GM19240 (cell line): ENCODE measurements at regions not wholly inside any gene's neighbourhood (a gene's known extent, or its start where the extent isn't known, plus 50 kb on each side); places are given as distances from the start of the nearest gene placed in this dataset.

Experiments used
- DNase-seq: peaks from one replicate; pipeline ENCODE4 v3.0.0; 2011; ENCODE audit warnings: low spot score; ENCODE audit not compliant: insufficient read length

DNA sequence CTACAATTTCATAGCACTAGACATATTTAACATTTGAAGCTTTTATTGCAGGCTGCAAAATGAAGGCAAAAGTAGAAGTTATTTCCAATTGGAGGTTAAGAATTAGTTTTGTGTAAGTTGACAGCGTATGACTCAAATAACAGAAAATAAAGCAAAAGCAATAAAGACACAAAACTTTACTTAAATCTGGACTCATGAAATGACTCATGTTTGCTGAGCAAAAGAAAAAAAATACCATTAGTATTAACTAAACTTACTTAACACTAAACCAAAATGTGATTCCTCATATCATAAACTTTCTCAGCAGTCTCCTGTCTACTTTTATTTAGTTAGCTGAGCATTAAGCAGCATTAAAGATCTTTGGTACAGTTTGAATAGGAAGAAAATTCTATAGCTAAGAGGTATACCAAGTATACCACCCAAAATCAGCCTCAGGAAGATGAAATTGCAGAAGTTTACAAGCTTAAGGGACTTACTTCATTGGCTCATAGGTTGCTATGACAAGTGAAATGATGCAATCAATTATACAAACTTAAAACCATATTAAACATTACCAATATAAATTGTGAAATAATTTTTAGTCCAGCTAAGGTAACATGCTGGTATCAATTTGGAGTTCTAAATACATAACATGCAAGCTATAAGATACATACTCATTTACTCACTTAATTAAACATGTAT lies 1131.4 kb downstream of the XPNPEP1 start:
- no peak for DNase-seq

DNA sequence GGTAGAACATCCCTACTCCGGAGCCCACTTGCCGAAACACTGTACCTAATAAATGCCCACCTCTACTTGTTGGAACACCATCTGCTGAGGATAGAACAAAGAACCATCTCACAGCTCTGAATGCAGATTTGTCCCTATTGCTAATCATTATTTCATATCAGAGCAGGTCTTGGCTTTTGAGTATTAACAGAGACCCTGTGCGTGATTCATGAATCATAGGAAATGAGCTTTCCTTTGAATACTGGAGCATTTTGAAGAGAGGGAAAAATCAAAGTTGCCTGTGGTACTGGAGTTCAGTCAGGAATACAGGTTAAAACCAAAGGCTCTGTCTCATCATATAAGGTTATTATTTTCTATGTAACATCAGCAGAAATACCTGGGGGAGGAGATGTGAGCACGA lies 1132.3 kb downstream of the XPNPEP1 start:
- no peak for DNase-seq

DNA sequence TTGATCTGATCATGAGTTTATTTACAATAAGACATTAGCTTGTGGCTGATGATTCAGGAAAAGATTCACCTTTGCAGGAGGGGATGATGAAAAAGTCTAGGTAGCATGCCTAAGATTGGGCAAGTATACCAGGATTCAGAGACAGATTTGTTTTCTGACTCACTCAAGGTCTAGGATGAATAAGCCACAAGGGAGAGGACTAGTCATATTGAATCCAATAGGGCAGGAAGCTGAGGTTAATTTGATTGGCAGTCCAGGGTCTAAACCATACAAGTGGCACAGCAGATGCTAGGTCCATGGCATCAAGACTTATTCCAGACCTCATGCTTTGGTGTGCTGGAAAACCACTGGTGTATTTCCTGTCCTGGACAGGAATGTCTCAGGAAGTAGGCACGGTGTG lies 1133.4 kb downstream of the XPNPEP1 start:
- DNase-seq = peak; percentile 0

DNA sequence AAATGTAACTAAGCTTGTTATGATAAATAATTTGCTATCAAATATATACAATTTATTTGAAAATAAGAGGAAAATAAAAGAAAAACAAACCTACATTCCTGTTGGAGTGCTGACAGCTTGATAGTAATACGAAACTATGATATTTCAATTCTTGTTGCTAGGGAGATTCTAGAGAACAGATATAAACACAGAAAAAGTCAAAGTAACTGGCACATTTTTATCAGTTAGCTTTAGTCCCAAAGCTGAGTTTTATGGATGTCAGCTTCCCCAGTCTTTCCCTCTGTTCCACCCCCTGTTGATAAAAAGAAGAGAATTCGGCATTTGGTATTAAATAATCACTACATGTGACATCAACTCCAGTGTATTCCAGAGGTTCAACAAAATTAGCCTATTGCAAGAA lies 1134.0 kb downstream of the XPNPEP1 start:
- DNase-seq = no peak

DNA sequence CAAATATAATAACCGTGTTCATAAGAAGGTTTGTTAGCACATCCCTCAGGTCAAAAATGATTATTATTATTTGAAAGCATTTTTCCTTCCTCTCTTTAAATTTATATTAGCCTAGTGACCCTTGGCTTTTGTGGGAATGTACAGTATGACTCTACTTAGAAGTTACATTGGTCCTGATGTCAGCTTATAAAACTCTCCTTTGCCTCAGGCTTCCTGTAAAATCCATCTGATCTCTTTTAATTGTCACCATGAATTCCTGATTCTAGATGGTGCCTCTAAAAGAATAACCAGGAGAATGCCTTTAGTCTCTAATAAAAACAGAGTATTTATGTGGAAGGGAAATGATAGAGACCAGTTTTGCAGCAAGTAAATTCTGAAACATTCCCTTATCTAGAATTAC lies 1134.4 kb downstream of the XPNPEP1 start:
- no peak for DNase-seq

DNA sequence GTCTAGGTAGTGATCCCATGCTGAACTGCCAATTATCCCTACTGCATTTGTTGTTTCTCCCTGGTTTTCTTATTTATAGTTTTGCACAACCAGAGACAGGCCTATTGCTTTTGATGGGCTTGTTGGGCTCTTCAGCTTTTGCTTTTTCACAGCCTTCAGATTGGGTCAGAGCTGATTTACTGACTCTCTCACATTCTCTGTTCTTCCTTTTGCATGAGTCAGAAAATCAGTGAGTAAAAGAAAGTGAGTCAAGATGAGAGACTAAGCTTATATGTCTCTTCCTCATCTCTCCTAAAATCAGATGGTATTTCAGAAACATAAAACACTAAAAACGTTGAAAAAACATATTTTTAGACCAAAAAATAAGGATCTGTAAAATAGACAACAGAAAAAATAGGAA lies 1135.4 kb downstream of the XPNPEP1 start:
- no peak for DNase-seq

DNA sequence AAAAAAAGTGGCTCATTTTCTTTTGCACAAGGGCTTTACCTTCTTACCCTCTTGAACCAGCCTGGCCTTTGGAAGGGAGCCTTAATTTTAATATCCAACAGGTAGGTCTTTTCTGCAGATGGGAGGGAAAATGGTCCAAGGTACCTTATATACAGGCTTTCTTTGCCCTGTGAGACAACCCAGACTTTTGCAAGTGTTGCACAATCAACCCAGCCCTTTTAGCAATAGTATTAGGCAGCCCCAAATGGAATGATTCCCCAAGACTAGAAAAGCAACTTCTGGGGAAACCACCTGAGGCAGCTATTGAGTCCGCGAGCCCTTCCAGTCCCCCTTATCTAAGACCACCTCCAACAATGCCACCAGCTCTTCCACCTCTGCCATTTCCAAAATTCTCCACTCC lies 1138.3 kb downstream of the XPNPEP1 start:
- DNase-seq = no peak

DNA sequence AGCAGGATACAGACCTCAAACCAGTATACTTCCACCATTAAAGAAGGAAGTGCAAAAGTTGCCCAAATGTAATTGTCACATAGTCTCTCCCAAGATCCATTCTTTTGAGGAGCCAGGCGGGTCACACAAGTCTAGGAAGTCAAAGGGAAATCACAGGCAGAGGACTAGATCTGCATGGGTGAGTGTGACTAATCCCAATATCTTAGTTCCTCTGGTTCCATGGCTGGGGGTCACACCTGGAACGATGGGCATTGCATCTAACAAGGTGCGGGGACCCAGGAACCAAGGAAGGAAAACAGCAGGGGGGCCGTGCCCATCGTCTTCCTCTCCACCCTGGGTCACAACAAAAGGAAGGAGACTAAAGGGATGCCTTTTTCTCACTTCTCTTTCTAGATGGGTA lies 1138.8 kb downstream of the XPNPEP1 start:
- DNase-seq = no peak

DNA sequence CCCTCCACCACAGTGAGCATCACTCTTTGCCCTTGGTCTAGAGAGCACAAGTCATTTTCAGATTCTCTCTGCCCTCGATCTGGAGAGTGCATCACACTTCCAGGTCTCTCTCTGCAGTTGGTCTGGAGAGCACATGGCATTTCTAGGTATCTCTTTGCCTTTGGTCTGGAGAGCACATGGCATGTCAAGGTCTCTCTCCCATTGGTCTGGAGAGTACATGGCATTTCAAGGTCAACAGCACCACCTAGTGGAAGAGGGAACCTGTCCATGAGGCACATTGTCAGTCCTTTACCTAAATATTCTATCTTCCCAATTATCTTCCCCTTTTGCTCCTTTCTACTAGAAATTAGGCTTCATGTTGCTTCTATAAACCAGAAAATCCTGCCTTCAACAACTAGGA lies 1139.4 kb downstream of the XPNPEP1 start:
- peak; percentile 14 for DNase-seq

DNA sequence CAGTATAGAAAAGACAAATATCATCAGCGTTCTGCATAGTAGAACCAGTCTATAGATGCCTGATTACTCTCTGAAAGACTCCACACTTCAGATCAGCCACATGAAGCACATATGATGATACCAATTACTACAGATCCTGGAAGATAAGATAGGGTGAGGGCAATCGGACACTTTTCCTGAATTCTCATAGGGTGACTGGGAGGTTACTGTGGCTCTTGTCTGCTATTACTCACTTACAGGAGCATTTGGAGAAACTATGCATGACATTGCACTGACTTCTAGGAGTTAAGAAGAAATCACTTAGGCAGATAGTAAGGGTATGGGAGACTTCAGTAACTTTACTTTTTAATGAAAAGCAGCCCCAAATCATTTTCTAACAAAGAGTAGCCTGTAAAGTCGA lies 1140.9 kb downstream of the XPNPEP1 start:
- DNase-seq = no peak

DNA sequence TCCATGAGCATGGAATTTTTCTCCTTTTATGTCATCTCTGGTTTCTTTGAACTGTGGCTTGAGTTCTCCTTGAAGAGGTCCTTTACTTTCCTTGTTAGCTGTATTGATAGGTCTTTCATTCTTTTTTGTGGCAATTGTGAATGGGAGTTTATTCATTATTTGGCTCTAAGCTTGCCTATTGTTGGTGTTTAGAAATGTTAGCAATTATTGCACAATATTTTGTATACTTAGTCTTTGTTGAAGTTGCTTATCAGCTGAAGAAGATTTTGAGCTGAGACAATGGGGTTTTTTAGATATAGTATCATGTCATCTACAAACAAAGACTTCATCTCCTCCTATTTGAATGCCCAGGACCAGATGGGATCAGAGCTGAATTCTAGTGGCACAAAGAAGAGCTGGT lies 1143.8 kb downstream of the XPNPEP1 start:
- no peak for DNase-seq

DNA sequence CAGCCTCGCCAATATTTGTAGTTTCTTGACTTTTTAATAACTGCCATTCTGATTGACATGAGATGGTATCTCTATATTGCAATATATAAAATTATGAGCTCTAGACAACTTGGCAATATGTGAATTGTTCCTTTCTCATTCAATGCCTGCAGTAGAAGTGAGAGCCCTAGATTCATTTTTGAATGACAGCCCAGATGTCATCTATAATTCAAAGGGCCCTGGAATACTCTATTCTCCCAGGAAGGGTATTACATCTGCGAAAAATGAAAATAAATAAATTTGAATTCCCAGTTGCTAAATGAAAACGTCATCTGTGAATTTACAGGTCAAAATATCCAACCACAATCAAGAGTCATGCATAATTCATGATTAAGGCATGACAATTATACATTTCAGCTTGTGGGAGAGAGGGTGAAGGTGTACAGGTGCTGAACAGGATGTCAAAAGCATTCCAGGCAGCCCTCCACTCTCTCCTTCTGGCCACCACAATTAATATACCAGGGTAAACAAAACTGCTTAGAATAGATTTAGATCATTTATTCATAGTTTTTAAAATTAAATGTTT lies 1147.3 kb downstream of the XPNPEP1 start:
- DNase-seq = no peak

DNA sequence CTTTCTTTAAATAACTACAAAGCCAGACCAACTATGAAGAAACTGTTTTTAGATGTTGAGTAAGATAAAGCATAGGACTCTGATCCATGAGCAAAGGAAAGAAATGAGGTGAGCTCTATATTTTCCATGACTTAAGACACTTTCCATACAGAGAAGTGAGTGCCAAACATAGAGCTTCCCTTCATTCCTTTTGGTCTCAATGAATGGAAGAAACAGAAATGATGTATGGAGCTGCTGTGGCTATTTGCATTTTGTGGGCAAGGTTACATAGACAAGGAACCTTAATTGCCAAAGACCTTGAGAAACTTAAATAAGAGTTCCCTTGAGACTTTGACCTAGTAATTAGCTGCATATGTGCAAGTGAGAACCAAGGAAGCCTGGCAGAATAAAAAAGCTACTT lies 1152.2 kb downstream of the XPNPEP1 start:
- no peak for DNase-seq

DNA sequence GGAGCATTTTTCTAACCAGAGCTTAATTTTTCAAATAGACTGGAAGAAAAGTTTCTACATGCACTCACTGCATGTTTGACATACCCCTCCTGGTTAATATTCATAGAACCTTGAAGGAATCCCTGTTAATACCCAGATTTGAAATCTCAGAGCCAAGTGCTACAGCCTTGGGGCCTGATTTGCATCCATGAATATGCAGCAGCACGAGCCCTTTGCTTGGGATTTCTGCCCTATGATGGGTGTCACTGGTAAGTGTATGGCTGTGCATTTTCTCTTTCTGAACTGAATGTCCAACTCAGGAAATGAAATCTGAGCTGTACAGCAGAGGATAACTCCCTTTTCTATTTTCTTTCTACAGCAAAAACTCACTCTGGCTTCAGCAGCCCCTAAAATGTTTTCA lies 1157.5 kb downstream of the XPNPEP1 start:
- DNase-seq = no peak

DNA sequence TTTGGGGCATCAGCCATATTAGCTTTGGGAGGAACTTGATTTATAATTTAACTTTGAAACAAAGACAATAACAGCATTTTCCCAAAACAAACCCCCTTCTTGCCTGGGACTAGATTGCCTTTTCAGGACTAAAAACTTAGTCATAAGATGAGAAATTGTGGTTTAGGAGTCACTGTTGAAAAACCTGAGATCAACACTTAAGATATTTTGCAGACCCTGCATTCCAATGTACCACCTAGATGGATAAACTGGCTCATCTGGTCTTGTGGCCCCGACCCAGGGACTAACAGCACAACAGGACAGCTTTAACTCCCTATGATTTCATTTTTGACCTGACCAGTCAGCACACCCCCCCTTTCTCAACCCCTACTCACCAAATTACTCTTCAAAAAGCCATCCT lies 1165.4 kb downstream of the XPNPEP1 start:
- no peak for DNase-seq

DNA sequence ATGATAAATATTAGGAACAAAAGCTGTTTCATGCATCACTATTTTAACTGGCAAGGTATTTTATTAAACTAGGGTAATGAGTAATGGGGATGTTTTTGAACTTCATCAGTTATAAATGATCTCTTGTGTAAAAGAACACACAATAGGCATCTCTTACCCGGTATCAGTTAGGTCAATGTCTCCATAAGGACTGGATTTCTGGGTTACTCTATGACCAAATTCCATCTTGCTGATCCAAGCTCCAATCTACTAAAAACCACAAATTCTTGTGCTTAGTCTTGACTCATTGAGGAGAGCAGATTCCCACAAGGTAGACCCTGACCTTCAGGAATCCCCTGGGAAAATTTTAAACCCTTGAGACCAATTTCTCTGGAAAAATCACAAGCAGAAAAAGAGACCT lies 1167.7 kb downstream of the XPNPEP1 start:
- DNase-seq = no peak

DNA sequence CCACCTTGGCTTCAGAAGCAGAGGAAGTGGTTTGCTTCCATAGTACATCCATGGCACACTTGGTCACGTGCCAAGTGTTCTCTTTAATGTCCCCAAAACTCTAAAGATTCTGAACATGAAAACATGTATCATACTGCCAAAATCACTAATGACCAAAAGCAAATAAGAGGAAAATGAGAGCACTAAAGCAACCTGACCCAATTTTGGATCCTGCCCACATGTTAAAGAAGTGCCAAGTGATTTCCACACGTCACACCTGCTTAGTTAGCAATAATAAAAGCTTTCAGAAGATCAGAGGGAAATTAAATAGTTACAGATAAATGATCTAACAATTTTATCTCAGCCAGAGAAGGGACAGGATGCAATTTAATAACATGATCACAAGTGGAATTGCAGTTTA lies 1170.0 kb downstream of the XPNPEP1 start:
- DNase-seq = no peak

DNA sequence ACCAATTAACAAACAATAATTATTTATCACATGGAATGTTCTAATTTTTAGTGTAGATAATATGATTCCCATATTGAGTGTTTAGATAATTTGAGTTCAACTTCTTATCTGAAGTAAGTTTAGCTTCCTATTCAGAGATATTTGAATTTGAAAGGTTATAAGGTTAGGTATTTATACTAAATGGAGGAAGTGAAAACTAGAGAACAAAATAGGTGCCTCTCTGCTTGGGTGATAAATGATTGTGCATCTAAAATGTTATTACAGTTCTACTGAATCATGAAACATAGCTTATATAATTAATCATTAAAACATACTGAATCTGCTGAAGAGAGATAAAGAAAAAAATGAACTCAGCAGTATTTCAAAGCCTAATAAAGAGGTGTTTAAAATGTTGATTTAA lies 1174.3 kb downstream of the XPNPEP1 start:
- no peak for DNase-seq

DNA sequence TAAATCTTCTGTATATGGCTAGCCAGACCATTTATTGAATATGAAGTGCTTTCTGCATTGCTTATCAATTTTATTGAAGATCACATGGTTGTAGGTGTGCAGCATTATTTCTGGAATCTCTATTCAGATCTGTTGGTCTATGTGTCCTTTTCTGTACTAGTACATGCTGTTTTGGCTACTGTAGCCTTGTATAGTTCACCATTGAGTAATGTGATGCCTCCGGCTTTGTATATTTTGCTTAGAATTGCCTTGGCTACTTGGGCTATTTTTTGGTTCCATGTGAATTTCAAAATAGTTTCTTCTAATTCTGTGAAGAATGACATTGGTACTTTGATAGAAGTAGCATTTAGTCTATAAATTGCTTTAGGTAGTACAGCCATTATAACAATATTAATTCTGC lies 1187.2 kb downstream of the XPNPEP1 start:
- no peak for DNase-seq

DNA sequence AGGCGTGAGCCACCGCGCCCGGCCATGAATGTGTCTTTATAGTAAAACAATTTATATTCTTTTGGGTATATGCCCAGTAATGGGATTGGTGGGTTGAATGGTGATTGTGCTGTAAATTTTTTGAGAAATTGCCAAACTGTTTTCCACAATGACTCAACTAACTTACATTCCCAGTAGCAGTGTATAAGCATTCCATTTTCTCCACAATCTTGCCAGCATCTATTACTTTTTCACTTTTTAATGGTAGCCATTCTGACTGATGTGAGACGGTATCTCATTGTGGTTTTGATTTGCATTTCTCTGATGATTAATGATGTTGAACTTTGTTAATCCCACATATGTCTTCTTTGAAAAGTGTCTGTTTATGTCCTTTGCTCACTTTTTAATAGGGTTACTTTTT lies 1187.9 kb downstream of the XPNPEP1 start:
- no peak for DNase-seq

DNA sequence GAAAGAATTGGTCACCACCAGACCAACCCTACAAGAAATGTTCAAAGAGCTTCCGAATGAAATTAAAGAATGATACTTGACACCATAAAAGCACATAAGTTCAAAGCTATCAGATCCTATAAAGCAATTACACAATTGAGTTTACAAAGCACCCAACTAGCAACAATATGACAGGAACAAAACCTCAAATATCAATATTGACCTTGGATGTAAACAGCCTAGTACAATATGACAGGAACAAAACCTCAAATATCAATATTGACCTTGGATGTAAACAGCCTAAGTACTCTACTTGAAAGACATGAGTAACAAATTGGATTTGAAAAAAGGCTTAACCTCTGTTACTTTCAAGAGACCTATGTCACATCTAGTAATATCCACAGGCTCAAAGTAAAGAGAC lies 1201.4 kb downstream of the XPNPEP1 start:
- DNase-seq = no peak

DNA sequence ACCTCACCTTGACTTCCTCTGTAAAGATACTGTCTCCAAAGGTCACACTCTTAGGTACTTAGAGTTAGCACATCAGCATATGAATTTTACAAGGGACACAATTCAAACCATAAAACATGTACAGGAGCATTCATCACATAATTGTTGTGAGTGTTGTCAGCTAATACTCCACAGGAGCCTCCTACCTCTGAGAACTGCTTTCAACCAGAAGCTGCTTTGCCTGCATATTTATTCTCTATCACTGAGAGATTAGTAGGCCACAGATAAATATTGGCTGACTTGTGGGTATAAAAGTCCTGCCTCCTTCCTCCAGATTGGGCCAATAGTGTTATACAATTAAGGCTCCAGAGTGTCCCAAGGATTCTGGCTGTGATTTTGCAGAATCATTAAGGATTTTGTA lies 1207.0 kb downstream of the XPNPEP1 start:
- DNase-seq = no peak

DNA sequence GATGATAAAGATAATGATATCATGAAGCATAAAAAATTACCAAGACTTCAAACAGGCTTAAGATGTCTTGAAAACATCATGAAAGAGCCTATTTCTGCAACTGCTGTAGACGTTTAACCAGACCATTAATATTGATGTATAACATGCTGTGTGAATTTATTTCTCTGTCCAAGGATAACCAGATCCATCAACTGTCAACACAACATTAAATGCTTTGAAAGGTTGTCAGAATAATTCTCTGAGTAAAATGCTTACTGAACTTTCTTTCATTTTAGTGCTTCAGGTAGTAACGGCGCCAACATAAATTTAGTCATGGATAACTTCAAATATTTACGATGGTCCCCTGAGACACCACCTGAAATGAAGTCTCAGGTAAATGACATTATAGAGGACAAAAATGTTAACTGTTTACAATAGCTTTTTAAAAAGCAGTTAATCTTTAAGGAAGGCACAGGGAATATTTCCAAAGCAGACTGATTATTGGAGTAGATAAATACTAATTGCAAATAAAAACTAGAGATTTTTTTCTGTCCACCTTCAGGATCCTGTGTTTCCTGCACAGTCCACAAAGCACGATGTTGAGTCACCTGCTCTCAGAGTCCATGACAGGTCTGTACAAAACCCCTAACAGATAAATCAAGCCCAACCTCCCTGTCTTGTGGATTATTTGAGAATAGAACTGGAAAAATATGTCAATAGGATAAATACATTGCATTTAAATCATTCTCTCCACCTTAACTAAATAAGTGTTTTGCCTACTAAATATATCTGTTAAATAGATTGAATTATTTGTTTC lies 1213.2 kb downstream of the XPNPEP1 start:
- no peak for DNase-seq
